ENCODE measurements at regions not wholly inside any gene's neighbourhood (a gene's known extent, or its start where the extent isn't known, plus 50 kb on each side); places are given as distances from the start of the nearest gene placed in this dataset.

- Histone ChIP-seq H3K4me1 (ENCODE audit: control insufficient read depth, insufficient read depth, low read length) (no peaks in the 10 kb centered on the region), H3K4me3 (ENCODE audit: low read length) (no peak overlapping the region), H3K27ac (ENCODE audit: low read depth, low read length) (no peak overlapping the region), H3K36me3 (ENCODE audit: control insufficient read depth, insufficient read depth, low read length) (no peaks in the 10 kb centered on the region), H3K9me3 (ENCODE audit: control insufficient read depth, low read length) (no peaks in the 10 kb centered on the region), H3K9ac (ENCODE audit: extremely low read depth, low read length, poor library complexity, severe bottlenecking) (no peak overlapping the region), H3K27me3 (ENCODE audit: control insufficient read depth, insufficient read depth, low read length, poor library complexity, severe bottlenecking) (no peaks in the 10 kb centered on the region)
- no peak for TF ChIP-seq CTCF (conservative IDR thresholded peaks at IDR 0.05)
- 80 to 93% methylated on average over 5 to 7 of the region's 7 CpGs for WGBS, 2 experiments (ENCODE audit: insufficient coverage in 1 of 2, insufficient read length in 1 of 2)
- no peak overlapping the region for H3K4me3 Mint-ChIP-seq
- no peaks in the 10 kb centered on the region for H3K9me3 Mint-ChIP-seq
- no peak for DNase-seq
- H3K4me1 Mint-ChIP-seq: peaks cover 27% of the 10 kb centered on the region
- no peaks in the 10 kb centered on the region for H3K36me3 Mint-ChIP-seq (ENCODE audit: low read depth)
- H3K27ac Mint-ChIP-seq: no peak overlapping the region
- H3K27me3 Mint-ChIP-seq (ENCODE audit: insufficient read depth): peaks cover 2% of the 10 kb centered on the region
Measured at GRCh38 chr3:64796607-64797399, 109.0 kb upstream of the ADAMTS9 start.

GRCh38 chr3:64792445-64792844 is 104.6 kb upstream of the ADAMTS9 start:
- H3K27ac ChIP-seq (ENCODE audit: low read depth, low read length): no peak overlapping the region
- no peak overlapping the region for H3K27ac Mint-ChIP-seq
- WGBS, 2 experiments (ENCODE audit: insufficient coverage in 1 of 2, insufficient read length in 1 of 2): 93% methylated on average over 3 of the region's 3 CpGs

GRCh38 chr3:64789111-64789510 is 101.3 kb upstream of the ADAMTS9 start:
- DNase-seq: no peak
- no peaks in the 10 kb centered on the region for H3K36me3 ChIP-seq (ENCODE audit: control insufficient read depth, insufficient read depth, low read length)
- Mint-ChIP-seq H3K36me3 (ENCODE audit: low read depth) (no peaks in the 10 kb centered on the region), H3K27me3 (ENCODE audit: insufficient read depth) (no peaks in the 10 kb centered on the region), H3K9me3 (no peaks in the 10 kb centered on the region), H3K4me1 (no peaks in the 10 kb centered on the region), H3K4me3 (no peak overlapping the region), H3K27ac (no peak overlapping the region)
- no peak overlapping the region for H3K27ac ChIP-seq (ENCODE audit: low read depth, low read length)
- H3K9ac ChIP-seq (ENCODE audit: extremely low read depth, low read length, poor library complexity, severe bottlenecking): no peak overlapping the region
- H3K27me3 ChIP-seq (ENCODE audit: control insufficient read depth, insufficient read depth, low read length, poor library complexity, severe bottlenecking): no peaks in the 10 kb centered on the region
- no peak overlapping the region for H3K4me3 ChIP-seq (ENCODE audit: low read length)
- no peak for TF ChIP-seq CTCF (conservative IDR thresholded peaks at IDR 0.05)
- no peaks in the 10 kb centered on the region for H3K4me1 ChIP-seq (ENCODE audit: control insufficient read depth, insufficient read depth, low read length)
- peaks cover 5% of the 10 kb centered on the region for H3K9me3 ChIP-seq (ENCODE audit: control insufficient read depth, low read length)
- 95 to 100% methylated on average over 4 of the region's 4 CpGs for WGBS, 2 experiments (ENCODE audit: insufficient coverage in 1 of 2, insufficient read length in 1 of 2)

More at GRCh38 chr3:64792445-64792844, 104.6 kb upstream of the ADAMTS9 start:
- no peak overlapping the region for H3K9ac ChIP-seq (ENCODE audit: extremely low read depth, low read length, poor library complexity, severe bottlenecking)
- no peaks in the 10 kb centered on the region for H3K36me3 ChIP-seq (ENCODE audit: control insufficient read depth, insufficient read depth, low read length)
- no peak for DNase-seq
- H3K27me3 Mint-ChIP-seq (ENCODE audit: insufficient read depth): no peaks in the 10 kb centered on the region
- peaks cover 13% of the 10 kb centered on the region for H3K4me1 Mint-ChIP-seq
- no peaks in the 10 kb centered on the region for H3K4me1 ChIP-seq (ENCODE audit: control insufficient read depth, insufficient read depth, low read length)
- no peak for TF ChIP-seq CTCF (conservative IDR thresholded peaks at IDR 0.05)
- H3K9me3 Mint-ChIP-seq: no peaks in the 10 kb centered on the region
- H3K27me3 ChIP-seq (ENCODE audit: control insufficient read depth, insufficient read depth, low read length, poor library complexity, severe bottlenecking): no peaks in the 10 kb centered on the region
- H3K4me3 Mint-ChIP-seq: no peak overlapping the region
- no peak overlapping the region for H3K4me3 ChIP-seq (ENCODE audit: low read length)
- H3K9me3 ChIP-seq (ENCODE audit: control insufficient read depth, low read length): no peaks in the 10 kb centered on the region
- H3K36me3 Mint-ChIP-seq (ENCODE audit: low read depth): no peaks in the 10 kb centered on the region

All from endodermal cell (in vitro differentiated cells).